NCI-H1436 treated with DMSO at 0.1 percent for 48 hours (cell line): ENCODE measurements at regions not wholly inside any gene's neighbourhood (a gene's known extent, or its start where the extent isn't known, plus 50 kb on each side); places are given as distances from the start of the nearest gene placed in this dataset.

Source experiments
- DNase-seq: peaks from one replicate; lab custom pipeline; 2025; lab: John Stamatoyannopoulos, UW

DNA sequence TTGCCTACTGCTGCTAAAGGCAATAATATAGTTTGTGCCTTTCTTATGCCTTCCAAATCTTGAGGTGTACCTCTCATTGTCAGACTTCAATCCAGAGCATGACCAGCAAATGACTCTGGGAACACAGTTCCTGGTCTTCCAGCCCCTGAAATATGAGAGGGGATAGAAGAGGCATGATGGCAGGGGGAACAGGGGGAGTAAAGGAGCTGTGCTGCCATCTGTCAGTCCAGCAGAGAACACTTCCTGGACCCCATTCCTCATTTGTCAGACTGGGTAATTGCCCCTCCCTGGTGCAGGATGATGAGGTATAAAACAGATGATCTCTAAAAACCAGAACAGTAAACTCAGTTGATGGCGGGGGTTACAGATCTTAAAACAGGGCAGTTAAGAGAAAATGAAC is 618.7 kb downstream of the DIAPH3 start:
- DNase-seq: no peak

DNA sequence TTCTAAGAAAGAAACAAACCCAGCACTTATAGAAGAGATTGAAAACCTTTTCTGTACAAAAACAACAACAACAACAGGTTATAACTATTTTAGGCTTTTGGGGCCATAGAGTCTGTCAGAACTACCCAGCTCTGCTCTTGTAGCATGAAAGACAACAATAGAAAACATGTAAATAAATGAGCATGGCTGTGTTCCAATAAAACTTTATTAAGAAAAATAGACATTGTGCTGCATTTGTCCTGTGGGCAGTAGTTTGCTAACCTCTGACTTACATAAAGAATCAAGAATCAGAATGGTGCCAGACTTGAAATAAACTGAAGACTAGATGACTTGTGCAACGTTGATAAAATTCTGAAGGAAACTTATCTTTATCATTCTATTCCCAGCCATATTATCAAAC is 617.5 kb downstream of the DIAPH3 start:
- DNase-seq: no peak

GRCh38 chr13:59547950-59548349 is 615.8 kb downstream of the DIAPH3 start:
- DNase-seq: no peak

GRCh38 chr13:59562924-59563323 is 600.8 kb downstream of the DIAPH3 start:
- no peak for DNase-seq

- no peak for DNase-seq
Observed at GRCh38 chr13:59566561-59566960, 597.2 kb downstream of the DIAPH3 start.

DNA sequence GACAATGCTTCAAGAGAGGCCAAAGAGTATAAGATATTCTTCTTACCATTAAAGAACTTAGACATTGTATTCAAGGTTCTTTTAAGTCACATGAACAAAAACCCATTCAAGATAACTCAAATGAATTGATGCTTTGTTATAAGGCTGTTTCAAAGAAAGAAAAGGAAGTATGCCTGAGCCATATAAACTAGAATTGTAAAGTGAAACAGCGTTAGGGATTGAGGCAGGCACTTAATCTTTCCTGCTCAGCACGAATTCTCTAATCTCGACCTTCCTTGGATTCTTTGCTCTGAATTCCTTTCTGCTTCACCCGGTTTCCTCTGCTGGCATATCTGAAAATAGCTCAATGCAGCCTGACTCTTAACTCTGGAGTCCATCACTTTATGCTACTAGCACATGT is 595.4 kb downstream of the DIAPH3 start:
- DNase-seq: no peak

GRCh38 chr13:59570204-59570603 is 593.5 kb downstream of the DIAPH3 start:
- no peak for DNase-seq

GRCh38 chr13:59584101-59584500 is 579.6 kb downstream of the DIAPH3 start:
- no peak for DNase-seq

GRCh38 chr13:59584761-59585670 is 578.7 kb downstream of the DIAPH3 start:
- no peak for DNase-seq

GRCh38 chr13:59587030-59587429 is 576.7 kb downstream of the DIAPH3 start:
- no peak for DNase-seq

DNA sequence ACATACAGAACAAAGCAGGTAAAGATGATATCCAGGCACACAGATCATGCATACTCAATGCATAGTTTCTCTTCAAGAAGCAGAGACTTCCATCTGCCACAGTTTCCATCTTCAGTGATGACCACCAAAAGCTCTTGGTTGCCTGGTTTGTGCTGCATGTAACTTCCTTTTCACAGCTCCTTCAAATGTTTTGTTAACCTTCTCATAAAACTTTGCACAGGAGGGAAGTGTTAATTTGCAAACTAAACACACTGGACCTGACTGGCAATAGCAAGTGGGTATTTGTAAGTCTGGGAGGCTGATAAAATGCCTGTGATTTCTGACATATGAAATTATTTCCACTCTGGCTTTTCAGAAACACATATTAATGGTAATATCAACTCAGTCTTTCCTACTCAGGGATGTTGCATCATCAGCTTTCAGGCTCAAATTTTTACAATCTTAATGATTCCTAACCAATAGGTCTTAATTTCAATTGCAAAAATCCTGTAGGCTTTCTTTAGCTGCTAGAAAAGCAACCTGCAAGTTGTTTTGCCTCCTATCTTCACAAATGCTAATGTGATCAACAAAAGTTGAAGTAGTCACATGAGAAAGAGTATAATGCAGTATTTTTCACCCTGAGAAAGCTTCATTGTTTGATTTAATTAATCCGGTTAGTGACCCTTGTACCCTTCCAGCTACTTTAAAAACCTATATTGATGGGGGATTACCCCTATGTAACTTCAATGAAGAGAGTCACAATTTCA is 575.6 kb downstream of the DIAPH3 start:
- no peak for DNase-seq

DNA sequence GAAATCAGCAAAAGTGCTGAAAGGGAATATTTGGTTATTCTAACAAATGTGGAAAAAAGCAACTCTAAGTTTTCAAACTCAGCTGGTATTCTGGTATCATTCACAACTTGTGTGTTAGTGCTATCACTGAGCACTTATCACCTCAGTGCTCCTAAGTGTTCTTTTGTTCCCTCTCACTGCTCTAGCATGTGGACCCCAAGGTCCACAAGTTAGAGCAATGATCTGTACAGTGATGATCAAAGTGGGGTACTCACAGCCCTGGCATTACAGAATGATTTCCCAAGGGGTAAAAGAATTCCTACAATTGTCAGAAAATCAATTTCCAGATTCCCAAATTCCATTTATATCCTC is 575.0 kb downstream of the DIAPH3 start:
- no peak for DNase-seq

GRCh38 chr13:59601993-59602392 is 561.7 kb downstream of the DIAPH3 start:
- DNase-seq: no peak

DNA sequence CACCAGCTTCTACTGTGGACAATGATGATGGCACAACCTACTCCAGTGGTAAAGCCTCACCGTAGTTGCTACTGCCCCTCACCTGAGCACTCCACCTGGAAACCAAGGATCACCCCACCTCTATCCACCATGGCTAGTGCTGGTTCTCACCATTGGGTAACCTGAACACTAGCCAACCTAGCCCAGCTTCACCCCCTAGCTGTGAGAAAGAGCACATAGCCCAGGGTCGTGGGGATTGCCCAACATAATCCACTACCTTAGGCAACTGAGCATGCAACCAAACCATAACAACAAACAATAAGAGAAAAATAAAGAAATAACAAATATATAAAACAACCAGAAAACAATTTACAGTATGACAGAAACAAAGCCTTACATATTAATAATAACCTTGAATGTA is 560.1 kb downstream of the DIAPH3 start:
- DNase-seq: no peak

DNA sequence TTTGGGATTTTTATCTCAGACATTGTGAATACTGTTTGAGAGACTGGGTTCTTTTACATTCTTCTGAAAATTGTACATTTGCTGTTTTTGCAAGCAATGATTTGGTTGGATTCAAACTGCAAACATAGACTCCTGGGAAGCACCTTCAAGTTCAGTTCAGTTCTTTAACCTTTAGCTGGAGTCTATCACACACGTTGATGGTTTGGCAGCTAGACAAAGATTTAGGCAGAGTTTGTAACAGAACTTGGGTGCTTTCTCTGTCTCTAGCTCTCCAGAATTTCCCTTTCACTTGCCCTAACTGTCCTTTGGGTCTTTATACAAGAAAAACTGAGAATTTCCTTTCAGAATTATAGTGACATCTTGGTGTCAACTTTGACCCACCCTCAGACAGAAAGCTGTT is 556.6 kb downstream of the DIAPH3 start:
- DNase-seq: no peak

DNA sequence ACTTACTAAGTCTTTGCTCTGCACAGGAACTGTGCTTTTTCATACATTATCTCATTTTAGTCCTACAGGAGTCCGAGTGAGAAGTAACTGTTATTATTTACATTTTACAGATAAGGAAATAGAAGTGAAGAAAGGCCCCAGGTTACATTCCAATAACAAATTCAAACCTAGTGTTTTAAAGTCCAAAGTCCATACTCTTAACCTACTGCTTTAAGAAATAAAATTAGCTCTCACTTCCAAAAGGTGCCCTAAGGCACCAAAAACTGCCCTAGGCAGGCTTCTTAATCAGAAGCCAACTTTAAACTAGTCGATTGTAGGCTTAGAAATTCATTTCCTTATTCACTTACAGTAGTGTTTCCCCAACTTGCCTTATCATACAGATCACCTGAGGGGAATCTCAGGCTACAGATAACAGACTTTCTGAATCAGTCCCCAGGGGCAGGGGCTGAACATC is 555.9 kb downstream of the DIAPH3 start:
- no peak for DNase-seq

GRCh38 chr13:59609421-59609820 is 554.3 kb downstream of the DIAPH3 start:
- no peak for DNase-seq
